HFFc6 (cell line): ENCODE measurements at regions not wholly inside any gene's neighbourhood (a gene's known extent, or its start where the extent isn't known, plus 50 kb on each side); places are given as distances from the start of the nearest gene placed in this dataset.

Experiments
- DNase-seq: peaks from one replicate; pipeline ENCODE4 v3.0.0-alpha.2; 2018
- H3K27ac Mint-ChIP-seq: 2 replicates; pipeline ENCODE4 v1.8.0; 2020; ENCODE audit warnings: mild to moderate bottlenecking, mixed read lengths
- H3K27me3 Mint-ChIP-seq: 2 replicates; pipeline ENCODE4 v1.8.0; 2021; ENCODE audit warnings: mild to moderate bottlenecking, moderate library complexity, mixed read lengths; ENCODE audit not compliant: insufficient read depth
- H3K36me3 Mint-ChIP-seq: 2 replicates; pipeline ENCODE4 v1.8.0; 2021; ENCODE audit warnings: low read depth, mixed read lengths
- H3K4me1 Mint-ChIP-seq: 2 replicates; pipeline ENCODE4 v1.8.0; 2020; ENCODE audit warnings: low read depth, mixed read lengths
- H3K4me3 Mint-ChIP-seq: 2 replicates; pipeline ENCODE4 v1.8.0; 2020; ENCODE audit warnings: mild to moderate bottlenecking, moderate library complexity, mixed read lengths
- H3K9me3 Mint-ChIP-seq: 2 replicates; pipeline ENCODE4 v1.8.0; 2020; ENCODE audit warnings: mild to moderate bottlenecking, mixed read lengths
- CTCF ChIP-seq: fragments of 200-600 bp; sonication (generic); IDR thresholded peaks from 2 replicates; pipeline ENCODE4 v1.5.0; 2021; ENCODE audit warnings: antibody characterized with exemption, mild to moderate bottlenecking

GRCh38 chr3:80391573-80391972 is 623.8 kb upstream of the ROBO1 start:
- TF ChIP-seq CTCF: no peak
- Mint-ChIP-seq H3K4me1 (no peaks in the 10 kb centered on the region), H3K9me3 (peaks cover 16% of the 10 kb centered on the region; the same call in 1 of the 2 replicates), H3K27ac (no peak overlapping the region), H3K36me3 (no peaks in the 10 kb centered on the region), H3K4me3 (no peak overlapping the region), H3K27me3 (no peaks in the 10 kb centered on the region)
- no peak for DNase-seq

- DNase-seq: no peak
- Mint-ChIP-seq H3K4me1 (no peaks in the 10 kb centered on the region), H3K9me3 (peaks cover 25% of the 10 kb centered on the region), H3K27me3 (no peaks in the 10 kb centered on the region), H3K27ac (no peak overlapping the region), H3K36me3 (peaks cover 6% of the 10 kb centered on the region; the same call in 1 of the 2 replicates), H3K4me3 (no peak overlapping the region)
- TF ChIP-seq CTCF: no peak
These were observed 617.0 kb upstream of the ROBO1 start for GRCh38 chr3:80384811-80385210.

GRCh38 chr3:80374423-80374822 is 606.6 kb upstream of the ROBO1 start:
- Mint-ChIP-seq H3K9me3 (peaks cover 23% of the 10 kb centered on the region), H3K4me3 (no peak overlapping the region), H3K27me3 (no peaks in the 10 kb centered on the region), H3K4me1 (no peaks in the 10 kb centered on the region), H3K36me3 (no peaks in the 10 kb centered on the region), H3K27ac (no peak overlapping the region)
- TF ChIP-seq CTCF: no peak
- DNase-seq: no peak

- Mint-ChIP-seq H3K4me3 (no peak overlapping the region), H3K36me3 (no peaks in the 10 kb centered on the region), H3K27ac (no peak overlapping the region), H3K4me1 (no peaks in the 10 kb centered on the region), H3K27me3 (no peaks in the 10 kb centered on the region), H3K9me3 (peaks cover 50% of the 10 kb centered on the region)
- DNase-seq: no peak
- no peak for TF ChIP-seq CTCF
These were observed 600.8 kb upstream of the ROBO1 start for GRCh38 chr3:80368616-80369015.

GRCh38 chr3:80366808-80367548 is 599.2 kb upstream of the ROBO1 start:
- H3K4me3 Mint-ChIP-seq: no peak overlapping the region
- no peak for TF ChIP-seq CTCF
- H3K9me3 Mint-ChIP-seq: peaks cover 50% of the 10 kb centered on the region
- H3K27ac Mint-ChIP-seq: no peak overlapping the region
- no peak for DNase-seq
- no peaks in the 10 kb centered on the region for H3K4me1 Mint-ChIP-seq
- H3K27me3 Mint-ChIP-seq: no peaks in the 10 kb centered on the region
- H3K36me3 Mint-ChIP-seq: no peaks in the 10 kb centered on the region
